ENCODE measurements at regions not wholly inside any gene's neighbourhood (a gene's known extent, or its start where the extent isn't known, plus 50 kb on each side); places are given as distances from the start of the nearest gene placed in this dataset.
A peak's percentile ranks its signal among the peaks of the same experiment; 100 is the strongest.

GRCh38 chr12:92085040-92085735 lies 60.5 kb downstream of the BTG1 start:
- intact Hi-C loops (cut with micrococcal nuclease) = loop anchor here (10.0 kb wide), 2 partner anchors 270 to 490 kb away; no protein-coding TSS in a partner anchor
- CTCF ChIA-PET = interaction anchor here (0.7 kb wide), 1 partner anchor 132 kb away, joined by 10 read pairs; no protein-coding TSS in a partner anchor
- Histone ChIP-seq H3K4me1 (ENCODE audit: insufficient read depth, low read length) (peaks cover 44% of the 10 kb centered on the region), H3K36me3 (ENCODE audit: low read depth, low read length) (no peaks in the 10 kb centered on the region), H3K9me2 (replicated peaks; ENCODE audit: low read length) (no peaks in the 10 kb centered on the region), H4K20me1 (ENCODE audit: low read length) (no peaks in the 10 kb centered on the region), H2AFZ (ENCODE audit: low read length) (no peak overlapping the region), H3K9me3 (ENCODE audit: low read length) (no peaks in the 10 kb centered on the region), H3K4me3 (ENCODE audit: low read length) (no peak overlapping the region), H3K27ac (ENCODE audit: low read length) (peak overlapping the region; percentile 61), H3K4me2 (ENCODE audit: low read length) (peak overlapping the region; percentile 36), H3K27me3 (ENCODE audit: low read length) (no peaks in the 10 kb centered on the region), H3F3A (ENCODE audit: low read length, unreplicated experiment) (peaks cover 9% of the 10 kb centered on the region), H3K9ac (ENCODE audit: low read length) (no peak overlapping the region), H3K79me2 (ENCODE audit: low read length) (peaks cover 43% of the 10 kb centered on the region)
- no peak for DNase-seq
- no peak for TF ChIP-seq EZH2 (IDR thresholded peaks at IDR 0.05; ENCODE audit: low read length, unreplicated experiment)
- TF ChIP-seq EZH2phosphoT487 (IDR thresholded peaks at IDR 0.05; ENCODE audit: borderline replicate concordance, low read length) = no peak
- no peak for TF ChIP-seq CTCF (conservative IDR thresholded peaks at IDR 0.05; ENCODE audit: low read depth, low read length)
- POLR2A ChIA-PET (ENCODE audit: unreplicated experiment) = interaction anchor here (1.1 kb wide), 1 partner anchor 61 kb away, joined by 3 read pairs; no protein-coding TSS in a partner anchor
- BruUV-seq (replicated peaks) = no TSS peak
- peak; percentile 7; the same call in 1 of the 2 replicates for ATAC-seq

GRCh38 chr12:92080911-92081285 lies 64.7 kb downstream of the BTG1 start:
- ChIA-PET CTCF (no interaction called here), POLR2A (ENCODE audit: unreplicated experiment) (no interaction called here)
- BruUV-seq (replicated peaks) = no TSS peak
- Histone ChIP-seq H3K79me2 (ENCODE audit: low read length) (peaks cover 58% of the 10 kb centered on the region), H3K4me1 (ENCODE audit: insufficient read depth, low read length) (peaks cover 65% of the 10 kb centered on the region), H3K27ac (ENCODE audit: low read length) (peak overlapping the region; percentile 96), H3K4me3 (ENCODE audit: low read length) (peak overlapping the region; percentile 8; the same call in 1 of the 2 replicates), H3K9me2 (replicated peaks; ENCODE audit: low read length) (no peaks in the 10 kb centered on the region), H3K36me3 (ENCODE audit: low read depth, low read length) (no peaks in the 10 kb centered on the region), H2AFZ (ENCODE audit: low read length) (no peak overlapping the region), H3F3A (ENCODE audit: low read length, unreplicated experiment) (peaks cover 23% of the 10 kb centered on the region), H3K27me3 (ENCODE audit: low read length) (no peaks in the 10 kb centered on the region), H3K9me3 (ENCODE audit: low read length) (no peaks in the 10 kb centered on the region), H3K9ac (ENCODE audit: low read length) (peak overlapping the region; percentile 45), H3K4me2 (ENCODE audit: low read length) (peak overlapping the region; percentile 61), H4K20me1 (ENCODE audit: low read length) (no peaks in the 10 kb centered on the region)
- no peak for ATAC-seq
- TF ChIP-seq CTCF (conservative IDR thresholded peaks at IDR 0.05; ENCODE audit: low read depth, low read length) (no peak), EZH2phosphoT487 (IDR thresholded peaks at IDR 0.05; ENCODE audit: borderline replicate concordance, low read length) (no peak), EZH2 (IDR thresholded peaks at IDR 0.05; ENCODE audit: low read length, unreplicated experiment) (no peak)
- intact Hi-C loops (cut with micrococcal nuclease) = loop anchor here (1.0 to 10.0 kb wide), 4 partner anchors 58 to 494 kb away; partner anchors contain the start of gene BTG1
- no peak for DNase-seq

- H3K27me3 ChIP-seq (ENCODE audit: low read length) = no peaks in the 10 kb centered on the region
- peaks cover 23% of the 10 kb centered on the region for H3F3A ChIP-seq (ENCODE audit: low read length, unreplicated experiment)
- no peaks in the 10 kb centered on the region for H3K36me3 ChIP-seq (ENCODE audit: low read depth, low read length)
- no TSS peak for BruUV-seq (replicated peaks)
- H3K9me3 ChIP-seq (ENCODE audit: low read length) = no peaks in the 10 kb centered on the region
- no peak for ATAC-seq
- H3K9me2 ChIP-seq (replicated peaks; ENCODE audit: low read length) = no peaks in the 10 kb centered on the region
- H3K4me1 ChIP-seq (ENCODE audit: insufficient read depth, low read length) = peaks cover 54% of the 10 kb centered on the region
- peaks cover 45% of the 10 kb centered on the region for H3K79me2 ChIP-seq (ENCODE audit: low read length)
- ChIA-PET CTCF (no interaction called here), POLR2A (ENCODE audit: unreplicated experiment) (no interaction called here)
- intact Hi-C loops (cut with micrococcal nuclease) = no loop called here
- H3K4me2 ChIP-seq (ENCODE audit: low read length) = peak overlapping the region; percentile 59
- TF ChIP-seq CTCF (conservative IDR thresholded peaks at IDR 0.05; ENCODE audit: low read depth, low read length) = no peak
- no peak for TF ChIP-seq EZH2phosphoT487 (IDR thresholded peaks at IDR 0.05; ENCODE audit: borderline replicate concordance, low read length)
- TF ChIP-seq EZH2 (IDR thresholded peaks at IDR 0.05; ENCODE audit: low read length, unreplicated experiment) = no peak
- H3K27ac ChIP-seq (ENCODE audit: low read length) = peak overlapping the region; percentile 96
- H4K20me1 ChIP-seq (ENCODE audit: low read length) = no peaks in the 10 kb centered on the region
- peak overlapping the region; percentile 1; the same call in 1 of the 2 replicates for H3K4me3 ChIP-seq (ENCODE audit: low read length)
- peak overlapping the region; percentile 62; the same call in 1 of the 2 replicates for H3K9ac ChIP-seq (ENCODE audit: low read length)
- DNase-seq = no peak
- H2AFZ ChIP-seq (ENCODE audit: low read length) = no peak overlapping the region
Measured at GRCh38 chr12:92079054-92079385, 66.6 kb downstream of the BTG1 start.

All from PC-3 (cell line).